CD4-positive, CD25-positive, alpha-beta regulatory T cell (primary cell): ENCODE measurements at regions not wholly inside any gene's neighbourhood (a gene's known extent, or its start where the extent isn't known, plus 50 kb on each side); places are given as distances from the start of the nearest gene placed in this dataset.
A peak's percentile ranks its signal among the peaks of the same experiment; 100 is the strongest.

Experiments used
- ATAC-seq, 2 donors: fragments of 150-1000 bp; cut with Tn5 transposase; one replicate each; pipeline ENCODE4 v1.10.0; 2021; ENCODE audit warnings: low read depth in 2 of 2, moderate number of reproducible peaks in 2 of 2, moderate library complexity in 1 of 2
- DNase-seq, 3 donors: peaks; one replicate each; pipeline versions ENCODE4 v3.0.0 to v3.0.0-alpha.2; 2012 to 2022; ENCODE audit warnings: mixed read lengths in 1 of 3
- H3K27ac ChIP-seq: one replicate; pipeline ENCODE4 v1.7.0; 2013; ENCODE audit warnings: mild to moderate bottlenecking, low read length; ENCODE audit not compliant: insufficient read depth, poor library complexity, severe bottlenecking
- H3K27me3 ChIP-seq: one replicate; pipeline ENCODE4 v1.7.0; 2013; ENCODE audit warnings: low read length; ENCODE audit not compliant: control insufficient read depth, insufficient read depth
- H3K36me3 ChIP-seq: one replicate; pipeline ENCODE4 v1.7.0; 2013; ENCODE audit warnings: mild to moderate bottlenecking, low read length, moderate library complexity; ENCODE audit not compliant: control insufficient read depth, insufficient read depth
- H3K4me1 ChIP-seq: 2 replicates; pipeline ENCODE4 v1.7.0; 2013; ENCODE audit warnings: mild to moderate bottlenecking, low read length; ENCODE audit not compliant: insufficient read depth, control insufficient read depth, poor library complexity, severe bottlenecking
- H3K4me3 ChIP-seq: one replicate; pipeline ENCODE4 v1.7.0; 2013; ENCODE audit warnings: low read depth, mild to moderate bottlenecking, low read length, moderate library complexity
- H3K9me3 ChIP-seq, 2 experiments: 1 replicate in 1 of 2; 2 replicates in 1 of 2; pipeline ENCODE4 v1.7.0; 2013; ENCODE audit warnings: low read length in 2 of 2, mild to moderate bottlenecking in 1 of 2, moderate library complexity in 1 of 2; ENCODE audit not compliant: control insufficient read depth in 2 of 2
- H3K27ac Mint-ChIP-seq, 3 donors: one replicate each; pipeline ENCODE4 v1.8.0; 2020 to 2022; ENCODE audit warnings: mild to moderate bottlenecking in 3 of 3, mixed read lengths in 3 of 3, moderate library complexity in 2 of 3
- H3K27me3 Mint-ChIP-seq: one replicate; pipeline ENCODE4 v1.8.0; 2022; ENCODE audit warnings: mild to moderate bottlenecking, mixed read lengths
- H3K36me3 Mint-ChIP-seq: one replicate; pipeline ENCODE4 v1.8.0; 2020; ENCODE audit warnings: mixed read lengths
- H3K4me1 Mint-ChIP-seq, 4 donors: one replicate each; pipeline ENCODE4 v1.8.0; 2020 to 2022; ENCODE audit warnings: mixed read lengths in 4 of 4, mild to moderate bottlenecking in 1 of 4
- H3K4me3 Mint-ChIP-seq, 4 donors: one replicate each; pipeline ENCODE4 v1.8.0; 2020 to 2022; ENCODE audit warnings: mild to moderate bottlenecking in 4 of 4, mixed read lengths in 4 of 4, moderate library complexity in 3 of 4
- H3K9me3 Mint-ChIP-seq, 7 donors: one replicate each; pipeline ENCODE4 v1.8.0; 2020 to 2022; ENCODE audit warnings: mixed read lengths in 7 of 7, mild to moderate bottlenecking in 3 of 7, moderate library complexity in 2 of 7

DNA sequence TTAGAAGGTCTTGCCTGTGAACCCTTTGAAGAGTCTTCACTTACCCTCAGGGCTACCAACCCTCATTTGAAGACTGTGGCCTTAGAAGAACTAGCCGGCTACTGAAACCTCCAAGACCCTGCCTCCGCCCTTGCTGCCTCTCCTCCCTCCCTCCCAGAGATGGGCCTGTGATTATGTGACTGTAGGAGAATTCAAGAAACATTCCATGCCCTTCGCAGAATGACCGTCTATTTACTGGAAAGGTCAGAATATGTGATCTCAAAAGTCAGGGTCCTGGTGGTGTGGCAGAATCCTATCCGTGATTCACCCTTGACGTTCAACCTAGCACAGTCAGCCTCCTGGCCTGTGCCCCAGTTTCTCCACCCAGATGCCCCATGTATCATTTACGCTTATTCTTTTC lies 109.6 kb downstream of the CTNND1 start:
- peaks cover 0 to 2% (median 0%) of the 10 kb centered on the region in 7 donors for H3K9me3 Mint-ChIP-seq
- Histone ChIP-seq H3K36me3 (no peaks in the 10 kb centered on the region), H3K9me3 (no peaks in the 10 kb centered on the region), H3K4me1 (no peaks in the 10 kb centered on the region), H3K27me3 (no peaks in the 10 kb centered on the region), H3K27ac (no peak overlapping the region), H3K4me3 (no peak overlapping the region)
- H3K36me3 Mint-ChIP-seq: no peaks in the 10 kb centered on the region
- DNase-seq (no peak), ATAC-seq (no peak)
- H3K4me1 Mint-ChIP-seq: no peaks in the 10 kb centered on the region
- no peak overlapping the region for H3K27ac Mint-ChIP-seq
- no peak overlapping the region for H3K4me3 Mint-ChIP-seq
- H3K27me3 Mint-ChIP-seq: no peaks in the 10 kb centered on the region

GRCh38 chr11:57873196-57873911 lies 111.8 kb downstream of the CTNND1 start:
- Histone ChIP-seq H3K9me3 (no peaks in the 10 kb centered on the region), H3K4me1 (no peaks in the 10 kb centered on the region), H3K27ac (no peak overlapping the region), H3K4me3 (no peak overlapping the region), H3K36me3 (no peaks in the 10 kb centered on the region), H3K27me3 (no peaks in the 10 kb centered on the region)
- no peak overlapping the region for H3K4me3 Mint-ChIP-seq
- H3K36me3 Mint-ChIP-seq: no peaks in the 10 kb centered on the region
- peaks cover 0 to 2% (median 0%) of the 10 kb centered on the region in 7 donors for H3K9me3 Mint-ChIP-seq
- DNase-seq (peak in 1 of 3 donors; percentile 16), ATAC-seq (no peak)
- H3K27ac Mint-ChIP-seq: no peak overlapping the region
- H3K4me1 Mint-ChIP-seq: no peaks in the 10 kb centered on the region
- H3K27me3 Mint-ChIP-seq: peaks cover 4% of the 10 kb centered on the region

GRCh38 chr11:57874981-57875380 lies 113.4 kb downstream of the CTNND1 start:
- no peaks in the 10 kb centered on the region for H3K36me3 Mint-ChIP-seq
- no peak overlapping the region for H3K4me3 Mint-ChIP-seq
- H3K27ac Mint-ChIP-seq: no peak overlapping the region
- Histone ChIP-seq H3K36me3 (no peaks in the 10 kb centered on the region), H3K4me1 (no peaks in the 10 kb centered on the region), H3K4me3 (no peak overlapping the region), H3K27me3 (no peaks in the 10 kb centered on the region), H3K9me3 (no peaks in the 10 kb centered on the region), H3K27ac (no peak overlapping the region)
- H3K9me3 Mint-ChIP-seq: no peaks in the 10 kb centered on the region
- H3K4me1 Mint-ChIP-seq: no peaks in the 10 kb centered on the region
- ATAC-seq (no peak), DNase-seq (no peak)
- H3K27me3 Mint-ChIP-seq: peaks cover 10% of the 10 kb centered on the region

- Mint-ChIP-seq H3K4me1 (peaks cover 0 to 3% (median 0%) of the 10 kb centered on the region in 4 donors), H3K4me3 (no peak overlapping the region), H3K36me3 (no peaks in the 10 kb centered on the region), H3K27ac (no peak overlapping the region), H3K27me3 (peaks cover 20% of the 10 kb centered on the region), H3K9me3 (peaks cover 0 to 2% (median 0%) of the 10 kb centered on the region in 7 donors)
- Histone ChIP-seq H3K9me3 (no peaks in the 10 kb centered on the region), H3K36me3 (no peaks in the 10 kb centered on the region), H3K4me1 (no peaks in the 10 kb centered on the region), H3K4me3 (no peak overlapping the region), H3K27ac (no peak overlapping the region), H3K27me3 (no peaks in the 10 kb centered on the region)
- DNase-seq (peak in 1 of 3 donors; percentile 5), ATAC-seq (no peak)
Measured at GRCh38 chr11:57881647-57882046, 120.0 kb downstream of the CTNND1 start.

DNA sequence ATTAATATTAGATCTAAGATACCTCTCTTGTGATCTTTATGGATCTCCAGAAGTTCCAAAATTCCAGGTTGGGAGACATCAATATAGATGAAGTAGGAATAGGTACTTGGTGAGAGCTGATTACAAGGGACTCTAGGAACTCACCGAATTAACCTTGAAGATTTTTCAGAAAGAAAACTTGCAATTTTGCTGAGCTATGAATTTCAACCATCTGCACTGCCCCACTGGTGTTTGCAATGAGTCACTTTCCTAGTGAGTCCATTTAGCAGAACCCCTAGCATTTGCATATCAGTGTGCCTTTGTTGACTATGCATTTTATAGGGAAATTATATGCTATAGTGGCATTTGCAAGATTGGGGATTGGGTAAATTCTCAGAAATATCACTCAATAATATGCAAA lies 122.0 kb downstream of the CTNND1 start:
- H3K27me3 Mint-ChIP-seq: peaks cover 16% of the 10 kb centered on the region
- Histone ChIP-seq H3K4me1 (no peaks in the 10 kb centered on the region), H3K27me3 (no peaks in the 10 kb centered on the region), H3K9me3 (no peaks in the 10 kb centered on the region), H3K4me3 (no peak overlapping the region), H3K36me3 (no peaks in the 10 kb centered on the region), H3K27ac (no peak overlapping the region)
- H3K36me3 Mint-ChIP-seq: no peaks in the 10 kb centered on the region
- peaks cover 0 to 2% (median 0%) of the 10 kb centered on the region in 7 donors for H3K9me3 Mint-ChIP-seq
- ATAC-seq (no peak), DNase-seq (no peak)
- H3K4me1 Mint-ChIP-seq: peaks cover 0 to 3% (median 0%) of the 10 kb centered on the region in 4 donors
- H3K4me3 Mint-ChIP-seq: no peak overlapping the region
- H3K27ac Mint-ChIP-seq: no peak overlapping the region

- no peaks in the 10 kb centered on the region for H3K4me1 ChIP-seq
- no peak overlapping the region for H3K4me3 ChIP-seq
- ATAC-seq: no peak
- no peak for DNase-seq
- no peak overlapping the region for H3K4me3 Mint-ChIP-seq
- H3K27ac Mint-ChIP-seq: no peak overlapping the region
- H3K27ac ChIP-seq: no peak overlapping the region
- H3K9me3 Mint-ChIP-seq: peaks cover 0 to 2% (median 0%) of the 10 kb centered on the region in 7 donors
- H3K36me3 ChIP-seq: no peaks in the 10 kb centered on the region
- no peaks in the 10 kb centered on the region for H3K9me3 ChIP-seq
- peaks cover 9% of the 10 kb centered on the region for H3K27me3 Mint-ChIP-seq
- peaks cover 0 to 3% (median 0%) of the 10 kb centered on the region in 4 donors for H3K4me1 Mint-ChIP-seq
- no peaks in the 10 kb centered on the region for H3K36me3 Mint-ChIP-seq
- no peaks in the 10 kb centered on the region for H3K27me3 ChIP-seq
Measured at GRCh38 chr11:57885298-57886050, 123.9 kb downstream of the CTNND1 start.

DNA sequence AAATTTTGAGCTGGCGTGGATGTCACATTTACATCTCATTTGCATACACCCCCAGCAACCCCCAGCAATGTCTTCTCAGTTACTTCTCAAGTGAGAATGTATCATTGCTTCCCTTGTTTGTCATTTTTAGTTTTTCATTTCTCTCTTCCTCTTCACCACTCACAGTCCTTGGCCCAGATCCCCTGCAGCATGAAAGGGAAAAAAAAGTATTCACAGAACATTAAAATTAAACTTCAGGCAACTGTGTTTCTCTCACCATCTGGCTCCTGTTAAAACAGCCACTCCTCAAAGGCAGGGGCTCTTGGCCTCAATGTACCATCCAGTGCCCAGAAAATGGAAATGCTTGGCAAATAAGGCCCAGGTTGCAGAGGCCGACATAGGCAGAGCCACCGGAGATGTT lies 126.8 kb downstream of the CTNND1 start:
- Mint-ChIP-seq H3K4me3 (no peak overlapping the region), H3K36me3 (no peaks in the 10 kb centered on the region), H3K27ac (no peak overlapping the region), H3K4me1 (no peaks in the 10 kb centered on the region), H3K27me3 (no peaks in the 10 kb centered on the region), H3K9me3 (no peaks in the 10 kb centered on the region)
- Histone ChIP-seq H3K36me3 (no peaks in the 10 kb centered on the region), H3K27ac (no peak overlapping the region), H3K9me3 (no peaks in the 10 kb centered on the region), H3K4me3 (no peak overlapping the region), H3K27me3 (no peaks in the 10 kb centered on the region), H3K4me1 (no peaks in the 10 kb centered on the region)
- ATAC-seq (no peak), DNase-seq (no peak)

DNA sequence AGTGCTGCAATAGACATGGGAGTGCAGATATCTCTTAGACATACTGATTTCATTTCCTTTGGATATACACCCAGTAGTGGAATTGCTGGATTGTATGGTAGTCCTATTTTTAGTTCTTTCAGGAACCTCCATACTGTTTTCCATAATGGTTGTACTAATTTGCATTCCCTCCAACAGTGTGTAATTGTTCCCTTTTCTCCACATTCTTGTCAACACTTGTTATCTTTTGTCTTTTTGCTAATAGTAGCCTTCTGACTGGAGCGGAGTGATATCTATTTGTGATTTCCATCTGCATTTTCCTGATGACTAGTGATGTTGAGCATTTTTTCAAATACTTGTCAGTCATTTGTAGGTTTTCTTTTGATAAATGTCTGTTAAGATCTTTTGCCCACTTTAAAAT lies 128.9 kb downstream of the CTNND1 start:
- H3K4me1 Mint-ChIP-seq: no peaks in the 10 kb centered on the region
- Histone ChIP-seq H3K27me3 (no peaks in the 10 kb centered on the region), H3K4me1 (no peaks in the 10 kb centered on the region), H3K36me3 (no peaks in the 10 kb centered on the region), H3K27ac (no peak overlapping the region), H3K4me3 (no peak overlapping the region), H3K9me3 (no peaks in the 10 kb centered on the region)
- H3K27me3 Mint-ChIP-seq: peaks cover 14% of the 10 kb centered on the region
- H3K4me3 Mint-ChIP-seq: no peak overlapping the region
- ATAC-seq: no peak
- H3K27ac Mint-ChIP-seq: no peak overlapping the region
- H3K36me3 Mint-ChIP-seq: no peaks in the 10 kb centered on the region
- no peak for DNase-seq
- peaks cover 0 to 4% (median 0%) of the 10 kb centered on the region in 7 donors for H3K9me3 Mint-ChIP-seq
